Stimulated activated CD4-positive, alpha-beta T cell treated with anti-CD3 and anti-CD28 coated beads, Interleukin-4, amount 100 ng/mL, for 48 hours (primary cell): ENCODE measurements at regions not wholly inside any gene's neighbourhood (a gene's known extent, or its start where the extent isn't known, plus 50 kb on each side); places are given as distances from the start of the nearest gene placed in this dataset.
"Not testable (repeated sequence)": the region's sequence is repeated elsewhere in the genome, so short reads cannot be mapped to it uniquely, and the experiment has no call there.

ENCODE experiments used
- DNase-seq, 2 donors: peaks; one replicate each; pipeline ENCODE4 v3.0.0-alpha.2; 2020; ENCODE audit warnings: low read depth in 2 of 2

- no peak for DNase-seq
Measured at GRCh38 chr10:28733245-28733644, 55.9 kb downstream of the BAMBI start.

DNA sequence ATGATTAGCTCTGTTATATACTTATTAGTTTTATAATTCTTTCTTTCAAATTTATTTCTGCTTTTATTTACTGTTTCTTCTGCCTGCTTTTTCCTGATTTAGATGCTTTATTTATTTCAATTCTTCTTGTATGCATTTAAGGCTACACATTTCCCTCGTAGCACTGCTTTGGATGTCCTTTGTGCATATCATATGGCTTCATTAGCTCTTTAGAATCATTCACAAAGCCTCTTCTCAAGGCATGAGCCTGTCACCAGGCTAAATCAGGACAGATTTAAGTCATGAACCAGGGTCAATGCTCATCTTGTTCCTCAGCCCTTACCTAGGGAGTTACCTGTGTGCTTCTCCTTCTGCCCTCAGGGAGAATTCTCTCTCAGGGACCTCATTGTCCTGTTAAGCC is 56.3 kb downstream of the BAMBI start:
- no peak for DNase-seq

DNA sequence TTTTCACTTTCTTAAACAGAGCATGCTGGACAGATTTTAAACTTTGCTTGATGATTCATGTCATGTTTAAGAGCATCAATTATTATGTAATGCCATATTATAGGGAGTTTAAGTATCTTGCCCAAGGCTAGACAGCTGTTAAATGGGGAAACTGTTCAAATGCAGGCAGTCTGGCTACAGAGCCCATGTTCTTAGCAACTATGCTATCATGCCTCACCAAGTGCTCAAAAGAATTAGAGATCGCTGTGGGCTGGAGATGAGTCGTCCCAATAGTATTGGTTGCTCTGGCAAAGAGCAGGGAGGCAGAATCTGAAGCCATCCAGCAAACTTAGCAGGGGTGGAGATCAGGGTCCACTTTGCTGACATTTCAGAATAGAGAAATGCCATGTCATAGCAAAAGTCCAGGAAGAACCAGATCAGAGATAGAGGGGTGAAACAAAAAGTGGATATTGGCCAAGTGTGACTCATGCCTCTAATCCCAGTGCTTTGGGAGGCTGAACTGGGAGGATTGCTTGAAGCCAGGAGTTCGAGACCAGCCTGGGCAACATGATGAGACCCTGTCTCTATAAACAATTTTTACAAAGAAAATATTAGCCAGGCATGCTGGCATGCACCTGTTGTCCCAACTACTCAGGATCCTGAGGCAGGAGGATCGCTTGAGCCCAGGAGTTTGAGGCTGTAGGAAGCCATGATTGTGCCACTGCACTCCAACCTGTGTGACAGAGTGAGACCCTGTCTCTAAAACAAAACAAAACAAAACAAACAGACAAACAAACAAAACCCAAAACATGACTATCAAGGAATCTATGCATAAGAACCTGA is 57.8 kb downstream of the BAMBI start:
- DNase-seq, result no peak

DNA sequence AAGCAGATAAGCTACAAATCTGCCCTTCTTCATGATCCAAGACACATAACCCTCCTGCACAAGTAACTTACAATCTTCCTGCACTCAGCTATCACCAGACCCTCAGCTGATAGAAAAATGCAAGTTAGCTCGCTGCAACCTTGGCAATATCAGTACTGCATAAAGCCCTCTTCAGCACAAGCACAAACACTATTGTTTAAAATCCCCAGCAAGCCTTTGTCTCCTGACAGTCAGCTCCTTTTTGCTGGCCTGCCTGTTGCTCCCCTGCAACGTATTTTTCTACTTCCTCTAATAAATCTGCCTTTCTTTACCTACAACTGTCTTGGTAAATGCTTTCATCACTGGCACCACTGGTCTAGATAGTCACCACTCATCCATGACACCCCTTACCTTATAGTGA is 59.8 kb downstream of the BAMBI start:
- no peak for DNase-seq

DNA sequence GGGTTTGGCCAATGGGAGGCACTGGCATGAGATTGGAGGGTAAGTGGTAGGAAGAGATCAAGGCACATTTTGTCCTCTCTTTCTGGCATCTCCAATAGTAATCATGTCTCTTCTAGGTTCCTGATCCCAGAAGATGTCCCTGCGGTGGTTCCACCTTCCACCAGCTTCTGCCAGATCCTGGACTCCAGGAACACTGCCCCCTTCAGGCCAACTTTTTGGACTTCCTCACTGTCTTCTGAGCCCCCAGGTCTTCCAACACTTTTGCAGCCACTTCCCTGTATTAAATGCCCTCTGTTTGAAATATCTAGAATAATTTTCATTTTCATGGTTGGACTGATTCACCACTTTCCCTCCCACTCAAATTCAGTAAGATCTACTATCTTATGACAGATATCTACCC is 60.9 kb downstream of the BAMBI start:
- no peak for DNase-seq

DNA sequence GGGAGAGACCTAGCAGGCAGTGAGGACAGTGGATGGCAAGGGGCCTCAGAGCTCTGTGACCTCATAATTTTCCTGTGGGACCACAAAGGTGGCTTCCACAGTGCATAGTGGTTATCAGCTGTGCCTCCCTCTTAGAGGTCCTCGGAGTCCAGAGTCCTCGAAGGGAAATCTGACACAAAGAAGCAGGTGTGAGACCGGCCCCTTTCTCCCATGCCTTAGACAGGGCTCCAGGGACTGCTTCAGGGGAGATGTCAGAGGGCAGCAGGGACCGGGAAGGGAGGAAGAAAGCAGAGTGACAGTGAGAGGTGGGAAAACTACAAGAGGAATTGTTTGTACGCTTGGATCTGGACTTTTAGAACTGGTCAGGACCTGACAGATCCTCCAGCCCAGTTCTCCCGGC is 66.3 kb downstream of the BAMBI start:
- DNase-seq, result no peak

DNA sequence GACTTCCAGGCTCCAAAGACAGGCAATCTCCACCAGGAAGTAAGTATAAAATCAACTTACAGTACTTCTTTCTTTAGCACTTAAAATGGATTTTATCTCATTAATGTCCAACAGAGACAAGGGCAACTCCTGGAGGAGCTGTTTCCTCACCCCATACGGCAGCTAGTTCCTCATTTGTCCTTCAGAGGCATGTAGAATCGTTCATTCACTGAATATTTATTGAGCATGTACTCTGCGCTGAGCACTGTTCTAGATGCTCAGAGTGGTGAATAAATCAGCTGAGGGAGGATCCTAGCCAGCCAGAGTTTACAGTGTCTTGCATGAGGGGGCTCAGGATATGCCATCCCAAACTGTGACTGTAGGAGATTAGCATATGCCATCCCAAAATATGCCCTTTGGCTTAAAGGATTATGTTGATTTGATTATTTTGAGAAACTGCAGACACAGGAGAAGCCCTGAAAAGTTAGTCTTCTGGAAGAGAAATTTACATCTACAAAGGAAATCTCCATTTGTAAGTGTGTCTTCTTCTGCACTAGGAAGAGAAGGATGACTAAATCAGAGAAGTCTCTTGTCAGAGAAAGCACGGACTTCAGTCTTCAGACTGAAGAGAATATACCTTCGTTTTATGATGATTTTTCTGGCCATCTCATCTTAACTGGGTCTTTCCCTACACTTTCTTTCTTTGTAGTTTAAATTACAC is 66.9 kb downstream of the BAMBI start:
- DNase-seq, result no peak

- DNase-seq, result no peak
Measured at GRCh38 chr10:28754930-28755718, 77.8 kb downstream of the BAMBI start.

- DNase-seq, result no peak
Measured at GRCh38 chr10:28761084-28761846, 83.9 kb downstream of the BAMBI start.

- DNase-seq, result no peak
Measured at GRCh38 chr10:28763471-28764170, 86.3 kb downstream of the BAMBI start.

- no peak for DNase-seq
Measured at GRCh38 chr10:28765641-28766040, 88.3 kb downstream of the BAMBI start.

DNA sequence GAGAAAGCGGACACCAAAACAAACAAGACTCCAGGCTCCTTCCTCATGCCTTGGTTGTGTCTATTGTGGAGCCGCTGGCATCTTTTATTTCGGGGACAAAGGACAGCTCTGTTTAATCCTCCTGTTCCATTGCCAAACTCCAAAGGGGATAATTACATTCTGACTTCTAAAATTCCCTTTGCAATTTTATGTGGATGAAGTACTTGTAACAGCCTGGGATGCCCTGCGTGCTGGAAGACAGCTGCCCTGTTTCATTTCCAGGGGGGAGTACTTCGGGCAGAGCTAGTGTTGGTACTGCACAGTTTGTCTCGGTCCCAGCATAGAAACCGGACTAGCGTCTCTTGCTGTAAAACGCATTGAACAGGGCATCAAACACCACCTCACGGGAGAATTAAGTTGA is 90.9 kb downstream of the BAMBI start:
- DNase-seq, result no peak

DNA sequence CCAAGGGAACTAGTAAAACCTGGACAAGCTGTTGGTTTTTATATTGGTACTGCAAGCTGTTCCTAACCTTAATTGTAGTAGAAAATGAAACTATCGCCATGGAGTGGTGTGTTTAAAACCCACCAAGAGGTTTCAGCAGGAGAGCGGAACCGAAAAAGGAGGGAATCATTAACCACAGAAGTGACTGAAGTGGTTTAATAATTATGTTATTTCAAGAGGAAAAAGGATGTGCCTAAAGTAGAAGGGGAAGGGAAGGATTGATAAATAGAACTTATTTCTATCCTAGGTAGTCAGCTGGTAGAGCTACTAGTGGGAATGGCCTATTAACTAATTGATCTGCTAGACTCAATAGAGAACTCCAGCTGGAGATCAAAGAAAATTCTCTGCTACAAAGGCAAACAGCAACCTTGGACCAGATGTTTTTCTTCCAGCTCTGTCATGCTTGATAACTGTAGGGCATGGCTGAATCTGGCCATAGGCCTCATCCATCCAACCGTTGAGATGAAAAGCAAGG is 91.8 kb downstream of the BAMBI start:
- DNase-seq, result no peak

GRCh38 chr10:28771580-28772090 is 94.3 kb downstream of the BAMBI start:
- not testable (repeated sequence) for DNase-seq

DNA sequence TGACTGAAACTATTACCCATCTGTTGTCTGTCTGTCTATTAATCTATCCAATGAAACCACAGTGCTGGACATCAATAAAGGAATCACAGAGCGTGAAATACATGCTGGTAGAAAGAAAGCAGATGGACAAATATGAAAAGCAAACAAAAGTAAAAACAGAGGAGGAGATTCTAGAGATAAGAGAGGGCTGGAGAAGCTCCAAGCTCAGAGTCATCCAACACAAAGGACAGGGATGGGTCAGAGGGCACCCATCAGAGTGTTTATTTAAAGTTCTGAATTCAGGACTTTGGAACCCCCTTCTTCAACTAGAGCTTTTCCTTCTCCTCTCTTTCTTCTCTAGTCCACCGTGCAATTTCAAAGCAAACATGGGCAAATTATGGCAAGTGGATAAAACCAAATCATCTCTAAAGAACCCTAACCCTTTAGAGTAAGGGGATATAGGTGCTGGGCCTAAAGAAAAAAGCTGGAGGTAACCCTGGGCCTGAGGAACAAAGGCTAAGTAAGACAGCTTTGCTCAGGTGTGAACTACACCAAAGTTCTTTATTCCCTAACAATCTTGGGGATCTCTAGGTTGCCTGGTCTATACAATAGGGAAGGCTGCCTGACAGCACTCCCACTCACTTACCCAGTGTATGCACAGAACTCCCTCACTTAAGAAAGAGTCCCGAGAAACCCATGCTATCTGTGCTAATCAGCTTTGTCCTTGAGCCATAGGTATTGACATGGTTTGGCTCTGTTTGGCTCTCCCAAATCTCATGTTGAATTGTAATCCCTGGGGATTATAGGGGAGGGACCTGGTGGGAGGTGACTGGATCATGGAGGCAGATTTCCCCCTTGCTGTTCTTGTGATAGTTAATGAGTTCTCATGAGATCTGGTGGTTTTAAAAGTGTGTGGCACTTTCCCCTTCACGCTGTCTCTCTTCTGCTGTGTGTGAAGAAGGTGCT is 97.0 kb downstream of the BAMBI start:
- no peak for DNase-seq

- no peak for DNase-seq
Measured at GRCh38 chr10:28775773-28776172, 98.5 kb downstream of the BAMBI start.

GRCh38 chr10:28776519-28776918 is 99.2 kb downstream of the BAMBI start:
- no peak for DNase-seq

- DNase-seq, result no peak
Measured at GRCh38 chr10:28777911-28778310, 100.6 kb downstream of the BAMBI start.

GRCh38 chr10:28778524-28778923 is 101.2 kb downstream of the BAMBI start:
- DNase-seq, result no peak

DNA sequence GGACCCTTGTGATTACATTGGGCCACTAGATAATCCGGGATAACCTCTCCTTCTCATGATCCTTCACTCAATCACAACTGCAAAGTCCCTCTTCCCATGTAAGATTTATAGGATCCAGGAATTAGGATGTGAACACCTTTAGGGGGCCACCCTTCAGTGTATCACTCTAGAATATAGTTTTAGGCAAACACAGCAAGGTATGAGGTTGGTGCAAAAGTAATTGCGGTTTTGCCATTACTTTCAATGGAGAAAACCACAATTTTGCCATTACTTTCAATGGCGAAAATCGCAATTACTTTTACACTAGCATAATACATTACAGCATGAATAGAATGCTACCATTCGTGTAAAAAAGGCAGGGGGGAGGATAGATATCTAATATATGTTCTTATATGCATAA is 104.0 kb downstream of the BAMBI start:
- no peak for DNase-seq
